A673 (cell line): ENCODE measurements at regions not wholly inside any gene's neighbourhood (a gene's known extent, or its start where the extent isn't known, plus 50 kb on each side); places are given as distances from the start of the nearest gene placed in this dataset.

Source experiments
- BruUV-seq: library from RNA; stranded (reverse); fragments of 400-500 nt; replicated peaks from 2 replicates; lab custom pipeline; 2021; lab: Mats Ljungman, UMichigan
- CTCF ChIA-PET: fragments of 300-600 bp; sonication (Branson Sonifier 250); formaldehyde crosslinking; loops from one replicate; lab custom pipeline; 2022; ENCODE audit warnings: antibody characterized with exemption; lab: Charles Lee
- POLR2A ChIA-PET: fragments of 300-600 bp; sonication (Branson Sonifier 250); formaldehyde crosslinking; loops from one replicate; lab custom pipeline; 2022; ENCODE audit warnings: antibody characterized with exemption; ENCODE audit not compliant: low non-redundant PET; lab: Charles Lee
- DNase-seq: peaks from one replicate; pipeline ENCODE4 v3.0.0-alpha.2; 2015; ENCODE audit warnings: low spot score
- H3K27ac ChIP-seq: fragments of 200-600 bp; sonication (generic); 2 replicates; pipeline ENCODE4 v1.5.1; 2016; ENCODE audit warnings: mixed run types, low read depth, mild to moderate bottlenecking, mixed read lengths, antibody characterized with exemption, low read length; ENCODE audit not compliant: poor library complexity, severe bottlenecking
- H3K27me3 ChIP-seq: fragments of 200-600 bp; sonication (generic); replicated peaks from 2 replicates; pipeline ENCODE4 v1.6.1; 2017; ENCODE audit warnings: mixed run types, low read depth, mild to moderate bottlenecking, mixed read lengths, antibody characterized with exemption, low read length; ENCODE audit not compliant: insufficient read depth, poor library complexity
- H3K36me3 ChIP-seq: fragments of 200-600 bp; sonication (generic); 2 replicates; pipeline ENCODE4 v1.6.1; 2016; ENCODE audit warnings: mixed run types, mild to moderate bottlenecking, mixed read lengths, antibody characterized with exemption, low read length; ENCODE audit not compliant: insufficient read depth, poor library complexity, severe bottlenecking
- H3K4me1 ChIP-seq: fragments of 200-600 bp; sonication (generic); 2 replicates; pipeline ENCODE4 v1.6.1; 2017; ENCODE audit warnings: mixed run types, mild to moderate bottlenecking, mixed read lengths, antibody characterized with exemption, low read length; ENCODE audit not compliant: insufficient read depth, poor library complexity, severe bottlenecking
- H3K4me3 ChIP-seq: fragments of 200-600 bp; sonication (generic); 2 replicates; pipeline ENCODE4 v1.5.1; 2016; ENCODE audit warnings: low read depth, mixed run types, mild to moderate bottlenecking, mixed read lengths, low read length; ENCODE audit not compliant: poor library complexity, severe bottlenecking
- H3K9me3 ChIP-seq: fragments of 200-600 bp; sonication (generic); 2 replicates; pipeline ENCODE4 v1.6.1; 2016; ENCODE audit warnings: mixed run types, low read depth, mild to moderate bottlenecking, mixed read lengths, antibody characterized with exemption, low read length; ENCODE audit not compliant: poor library complexity, severe bottlenecking
- CTCF ChIP-seq: fragments of 300-800, 200-600 bp; sonication (generic); conservative IDR thresholded peaks from 2 replicates; pipeline ENCODE4 v1.5.1; 2017; ENCODE audit warnings: low read depth, mild to moderate bottlenecking, antibody characterized with exemption, low read length, moderate library complexity, mixed read lengths
- EZH2 ChIP-seq: fragments of 200-600 bp; sonication (generic); IDR thresholded peaks from 2 replicates; pipeline ENCODE4 v1.6.1; 2017; ENCODE audit warnings: borderline replicate concordance, low read depth, mild to moderate bottlenecking, mixed read lengths, antibody characterized with exemption, low read length; ENCODE audit not compliant: poor library complexity, severe bottlenecking
- intact Hi-C: fragments of 100-400 bp; cut with micrococcal nuclease; formaldehyde crosslinking; loops from one replicate; pipeline ENCODE4 v1.10.0; 2022; ENCODE audit not compliant: unreplicated experiment

- Histone ChIP-seq H3K27ac (no peak overlapping the region), H3K9me3 (no peaks in the 10 kb centered on the region), H3K4me3 (no peak overlapping the region), H3K27me3 (no peaks in the 10 kb centered on the region), H3K36me3 (no peaks in the 10 kb centered on the region), H3K4me1 (no peaks in the 10 kb centered on the region)
- BruUV-seq: no TSS peak
- TF ChIP-seq CTCF (peak; percentile 63), EZH2 (no peak)
- ChIA-PET POLR2A (no interaction called here), CTCF (no interaction called here)
- intact Hi-C loops: loop anchor here (2.0 to 5.0 kb wide), 3 partner anchors 516 to 682 kb away; no protein-coding TSS in a partner anchor
- DNase-seq: peak; percentile 42
Measured at GRCh38 chr4:45442466-45442865, 681.4 kb downstream of the GABRG1 start.

GRCh38 chr4:45438047-45438446, 685.8 kb downstream of the GABRG1 start:
- ChIA-PET POLR2A (no interaction called here), CTCF (no interaction called here)
- H3K4me3 ChIP-seq: no peak overlapping the region
- intact Hi-C loops: no loop called here
- no TSS peak for BruUV-seq
- H3K36me3 ChIP-seq: no peaks in the 10 kb centered on the region
- no peak for TF ChIP-seq EZH2
- TF ChIP-seq CTCF: no peak
- peak; percentile 4 for DNase-seq
- no peaks in the 10 kb centered on the region for H3K9me3 ChIP-seq
- H3K27me3 ChIP-seq: no peaks in the 10 kb centered on the region
- no peak overlapping the region for H3K27ac ChIP-seq
- H3K4me1 ChIP-seq: no peaks in the 10 kb centered on the region

- Histone ChIP-seq H3K27me3 (no peaks in the 10 kb centered on the region), H3K36me3 (no peaks in the 10 kb centered on the region), H3K4me3 (no peak overlapping the region), H3K9me3 (no peaks in the 10 kb centered on the region), H3K27ac (no peak overlapping the region), H3K4me1 (no peaks in the 10 kb centered on the region)
- BruUV-seq: no TSS peak
- intact Hi-C loops: no loop called here
- CTCF ChIA-PET: no interaction called here
- no peak for DNase-seq
- TF ChIP-seq EZH2 (no peak), CTCF (no peak)
- POLR2A ChIA-PET: no interaction called here
Measured at GRCh38 chr4:45437381-45437780, 686.5 kb downstream of the GABRG1 start.
